M059J (cell line): ENCODE measurements at regions not wholly inside any gene's neighbourhood (a gene's known extent, or its start where the extent isn't known, plus 50 kb on each side); places are given as distances from the start of the nearest gene placed in this dataset.

ENCODE experiments used
- DNase-seq: peaks from one replicate; pipeline ENCODE4 v3.0.0-alpha.2; 2012; ENCODE audit warnings: low read depth

GRCh38 chr5:5953584-5954274 is 424.6 kb downstream of the MED10 start:
- no peak for DNase-seq

- DNase-seq: no peak
These were observed 426.4 kb downstream of the MED10 start for GRCh38 chr5:5951953-5952352.

- DNase-seq: no peak
These were observed 427.7 kb downstream of the MED10 start for GRCh38 chr5:5950658-5951057.

- DNase-seq: no peak
These were observed 436.9 kb downstream of the MED10 start for GRCh38 chr5:5941486-5941885.

GRCh38 chr5:5939759-5940370 is 438.5 kb downstream of the MED10 start:
- no peak for DNase-seq

- no peak for DNase-seq
These were observed 444.7 kb downstream of the MED10 start for GRCh38 chr5:5933651-5934050.

GRCh38 chr5:5932824-5933223 is 445.5 kb downstream of the MED10 start:
- no peak for DNase-seq

- DNase-seq: no peak
These were observed 447.8 kb downstream of the MED10 start for GRCh38 chr5:5930561-5930960.

GRCh38 chr5:5929291-5930020 is 448.9 kb downstream of the MED10 start:
- DNase-seq: no peak

- no peak for DNase-seq
These were observed 453.2 kb downstream of the MED10 start for GRCh38 chr5:5925191-5925590.

GRCh38 chr5:5919411-5919810 is 458.9 kb downstream of the MED10 start:
- no peak for DNase-seq

GRCh38 chr5:5906778-5907177 is 471.6 kb downstream of the MED10 start:
- DNase-seq: no peak

GRCh38 chr5:5905186-5905585 is 473.2 kb downstream of the MED10 start:
- no peak for DNase-seq

- no peak for DNase-seq
These were observed 474.2 kb downstream of the MED10 start for GRCh38 chr5:5904113-5904512.

- no peak for DNase-seq
These were observed 475.4 kb downstream of the MED10 start for GRCh38 chr5:5902678-5903646.

GRCh38 chr5:5900350-5900749 is 477.9 kb downstream of the ICE1 start:
- no peak for DNase-seq

GRCh38 chr5:5899716-5900115 is 477.2 kb downstream of the ICE1 start:
- no peak for DNase-seq

- no peak for DNase-seq
These were observed 465.8 kb downstream of the ICE1 start for GRCh38 chr5:5888284-5888683.

- no peak for DNase-seq
These were observed 465.4 kb downstream of the ICE1 start for GRCh38 chr5:5887833-5888232.

- no peak for DNase-seq
These were observed 464.5 kb downstream of the ICE1 start for GRCh38 chr5:5886812-5887486.

GRCh38 chr5:5886353-5886752 is 463.9 kb downstream of the ICE1 start:
- DNase-seq: no peak
